ENCODE measurements at regions not wholly inside any gene's neighbourhood (a gene's known extent, or its start where the extent isn't known, plus 50 kb on each side); places are given as distances from the start of the nearest gene placed in this dataset.

DNA sequence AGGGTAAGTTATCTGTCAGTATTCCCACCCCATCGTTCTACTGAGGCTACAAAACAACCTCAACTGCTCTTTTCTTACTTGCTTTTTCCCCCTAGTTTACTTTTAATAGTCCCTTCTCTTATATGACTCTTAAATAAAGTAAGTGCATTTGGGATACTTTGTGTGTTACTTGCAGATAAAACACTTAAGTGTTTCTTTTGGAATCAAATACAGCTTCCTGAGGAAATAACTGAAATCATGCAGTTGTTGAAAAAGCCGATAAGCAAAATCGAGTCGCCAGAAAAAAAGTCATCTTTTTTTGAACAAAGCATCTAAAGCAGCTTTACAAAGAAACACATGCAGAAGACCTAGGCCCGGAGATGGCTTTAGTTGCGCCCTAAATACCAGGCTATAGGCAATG lies 53.5 kb upstream of the EPB41L4A start:
- no peak overlapping the region for H3K27ac ChIP-seq
- TF ChIP-seq ZFX (IDR thresholded peaks at IDR 0.05) (no peak), CTCF (conservative IDR thresholded peaks at IDR 0.05) (no peak)

GRCh38 chr5:112473989-112474388 lies 54.9 kb upstream of the EPB41L4A start:
- TF ChIP-seq CTCF (conservative IDR thresholded peaks at IDR 0.05) = no peak
- no peak for TF ChIP-seq ZFX (IDR thresholded peaks at IDR 0.05)
- no peak overlapping the region for H3K27ac ChIP-seq

DNA sequence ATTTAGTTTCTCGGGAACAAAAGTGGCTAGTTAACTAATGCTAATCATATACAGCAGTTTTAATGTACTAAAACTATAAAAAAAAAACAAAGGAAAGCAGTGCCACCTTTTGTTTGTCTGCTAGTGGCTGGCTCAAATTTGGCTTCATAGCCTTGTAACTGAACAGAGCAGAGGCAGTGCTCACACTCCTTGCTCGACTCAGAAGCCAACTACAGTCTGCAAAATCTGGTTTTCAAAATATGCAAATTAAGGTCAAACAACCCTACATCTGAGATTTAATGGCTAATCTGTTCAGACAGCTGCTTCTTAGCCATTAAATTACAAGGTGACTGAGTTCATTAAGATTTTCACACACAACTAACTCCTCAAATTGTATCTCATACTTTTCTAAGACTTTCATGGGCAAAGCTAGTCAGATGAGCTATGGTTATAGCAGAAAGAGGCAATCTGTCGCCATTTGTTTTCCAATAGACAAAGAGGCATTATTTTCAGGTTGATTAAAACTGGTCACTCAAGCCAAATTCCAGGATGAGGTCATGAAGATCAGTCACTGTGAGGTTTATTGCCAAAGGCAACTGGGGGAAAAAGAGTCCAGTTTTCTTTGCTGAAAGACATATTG lies 56.8 kb upstream of the EPB41L4A start:
- H3K27ac ChIP-seq = no peak overlapping the region
- no peak for TF ChIP-seq CTCF (conservative IDR thresholded peaks at IDR 0.05)
- TF ChIP-seq ZFX (IDR thresholded peaks at IDR 0.05) = no peak

DNA sequence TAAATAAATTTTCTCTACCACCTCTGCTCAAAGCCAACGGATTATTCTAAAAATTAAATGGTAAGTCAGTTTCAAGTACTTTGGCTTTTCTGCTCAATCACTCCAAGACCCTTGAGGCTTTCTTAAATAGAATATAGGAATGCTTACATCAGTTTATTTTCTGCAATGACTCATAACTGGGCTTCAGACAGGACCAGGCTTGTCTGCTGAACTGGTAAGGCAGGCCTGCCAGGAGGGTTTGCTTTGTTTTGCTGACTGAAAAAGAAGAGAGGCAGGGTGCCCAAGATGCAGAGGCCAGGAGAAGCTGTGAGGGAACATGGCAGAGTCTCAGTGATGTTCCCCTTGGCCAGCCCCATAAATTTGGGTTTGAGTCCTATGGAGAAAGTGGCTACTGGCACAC lies 60.3 kb upstream of the EPB41L4A start:
- no peak overlapping the region for H3K27ac ChIP-seq
- TF ChIP-seq CTCF (conservative IDR thresholded peaks at IDR 0.05) (no peak), ZFX (IDR thresholded peaks at IDR 0.05) (no peak)

- no peak overlapping the region for H3K27ac ChIP-seq
- no peak for TF ChIP-seq ZFX (IDR thresholded peaks at IDR 0.05)
- no peak for TF ChIP-seq CTCF (conservative IDR thresholded peaks at IDR 0.05)
Measured at GRCh38 chr5:112480501-112480900, 61.4 kb upstream of the EPB41L4A start.

DNA sequence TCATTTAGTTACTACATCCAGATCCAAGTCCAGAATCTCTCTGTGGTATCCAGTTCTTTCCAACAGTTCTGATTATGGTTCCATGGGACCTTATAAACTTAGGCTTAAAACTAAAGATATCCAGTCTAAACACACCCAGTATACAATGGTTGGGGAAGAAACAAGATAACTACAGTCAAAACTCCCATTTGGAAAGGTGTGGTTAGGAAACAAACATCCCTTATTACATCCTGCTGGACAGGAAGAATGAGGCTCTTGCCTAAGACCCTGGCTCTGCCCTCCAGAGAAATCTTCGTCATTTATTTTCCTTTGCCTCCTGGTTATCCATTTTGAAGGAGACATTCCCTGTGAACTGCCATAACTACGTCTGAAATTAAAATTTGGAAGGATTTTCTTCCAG lies 64.6 kb upstream of the EPB41L4A start:
- TF ChIP-seq CTCF (conservative IDR thresholded peaks at IDR 0.05) (no peak), ZFX (IDR thresholded peaks at IDR 0.05) (no peak)
- no peak overlapping the region for H3K27ac ChIP-seq

DNA sequence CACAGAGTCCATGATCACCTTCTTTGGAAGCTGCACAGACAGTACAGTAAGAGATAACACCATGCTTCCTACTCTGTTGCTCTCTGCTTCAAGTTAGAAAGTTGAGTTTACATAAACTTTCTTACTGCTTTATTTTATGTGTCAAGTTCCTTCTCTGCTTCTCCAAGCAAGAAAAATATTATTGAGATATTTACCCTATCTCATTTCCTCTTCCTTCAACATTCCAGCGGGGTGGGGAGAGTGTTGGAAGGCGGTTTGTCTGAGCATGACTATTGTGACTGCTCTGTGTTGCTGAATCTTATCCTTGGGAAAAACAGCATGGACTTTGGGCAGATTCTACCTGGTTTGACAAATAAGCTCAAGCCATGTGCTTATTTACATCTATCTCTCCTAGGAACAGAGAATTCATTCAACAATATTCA lies 66.9 kb upstream of the EPB41L4A start:
- no peak for TF ChIP-seq CTCF (conservative IDR thresholded peaks at IDR 0.05)
- TF ChIP-seq ZFX (IDR thresholded peaks at IDR 0.05) = no peak
- no peak overlapping the region for H3K27ac ChIP-seq

Measured in C4-2B (cell line).